D721Med (cell line): ENCODE measurements at regions not wholly inside any gene's neighbourhood (a gene's known extent, or its start where the extent isn't known, plus 50 kb on each side); places are given as distances from the start of the nearest gene placed in this dataset.

Experiments used
- DNase-seq: peaks from one replicate; pipeline ENCODE4 v3.0.0; 2011; ENCODE audit warnings: low spot score; ENCODE audit not compliant: insufficient read length
- FAIRE-seq: peaks from 2 replicates; lab custom pipeline; 2011; peaks lifted over from hg19 to GRCh38; lab: Jason Lieb, UNC
- CTCF ChIP-seq: IDR thresholded peaks from 2 replicates; pipeline ENCODE4 v1.5.1; 2012; ENCODE audit warnings: mild to moderate bottlenecking, control low read depth; ENCODE audit not compliant: insufficient read depth; ENCODE audit errors: missing control alignments

GRCh38 chr2:147177071-147177857 is 667.6 kb upstream of the ACVR2A start:
- no peak for DNase-seq
- FAIRE-seq = no peak
- no peak for TF ChIP-seq CTCF

- no peak for TF ChIP-seq CTCF
- FAIRE-seq = no peak
- DNase-seq = no peak
Measured at GRCh38 chr2:147174824-147175254, 670.0 kb upstream of the ACVR2A start.

- no peak for TF ChIP-seq CTCF
- DNase-seq (no peak), FAIRE-seq (no peak)
Measured at GRCh38 chr2:147173798-147174197, 671.0 kb upstream of the ACVR2A start.

- DNase-seq (no peak), FAIRE-seq (no peak)
- TF ChIP-seq CTCF = no peak
Measured at GRCh38 chr2:147173189-147173581, 671.6 kb upstream of the ACVR2A start.

- no peak for TF ChIP-seq CTCF
- no peak for FAIRE-seq
- DNase-seq = no peak
Measured at GRCh38 chr2:147172493-147173188, 672.2 kb upstream of the ACVR2A start.

- FAIRE-seq (no peak), DNase-seq (no peak)
- no peak for TF ChIP-seq CTCF
Measured at GRCh38 chr2:147171941-147172340, 672.9 kb upstream of the ACVR2A start.

- no peak for TF ChIP-seq CTCF
- FAIRE-seq = no peak
- no peak for DNase-seq
Measured at GRCh38 chr2:147170932-147171331, 673.9 kb upstream of the ACVR2A start.
